Bronchial epithelial cell (primary cell): ENCODE measurements at regions not wholly inside any gene's neighbourhood (a gene's known extent, or its start where the extent isn't known, plus 50 kb on each side); places are given as distances from the start of the nearest gene placed in this dataset.

Experiments
- DNase-seq: peaks from one replicate; pipeline ENCODE4 v3.0.0-alpha.2; 2010; ENCODE audit warnings: low read depth
- FAIRE-seq: peaks from 2 replicates; lab custom pipeline; 2011; peaks lifted over from hg19 to GRCh38; lab: Jason Lieb, UNC
- H3K27me3 ChIP-seq: 2 replicates; pipeline ENCODE4 v1.5.1; 2011; ENCODE audit warnings: low read length; ENCODE audit not compliant: control insufficient read depth, insufficient read depth
- H3K36me3 ChIP-seq: 2 replicates; pipeline ENCODE4 v1.5.1; 2011; ENCODE audit warnings: low read length; ENCODE audit not compliant: control insufficient read depth, insufficient read depth
- H3K4me3 ChIP-seq: 2 replicates; pipeline ENCODE4 v1.5.1; 2011; ENCODE audit warnings: mild to moderate bottlenecking, low read depth, low read length, control low read depth
- TF ChIP-seq, protein P1 (sequence below): IDR thresholded peaks from 2 replicates; pipeline ENCODE4 v1.5.1; 2011; ENCODE audit warnings: mild to moderate bottlenecking, moderate library complexity, low read length, control low read depth, inconsistent platforms; ENCODE audit not compliant: insufficient read depth, severe bottlenecking

DNA sequence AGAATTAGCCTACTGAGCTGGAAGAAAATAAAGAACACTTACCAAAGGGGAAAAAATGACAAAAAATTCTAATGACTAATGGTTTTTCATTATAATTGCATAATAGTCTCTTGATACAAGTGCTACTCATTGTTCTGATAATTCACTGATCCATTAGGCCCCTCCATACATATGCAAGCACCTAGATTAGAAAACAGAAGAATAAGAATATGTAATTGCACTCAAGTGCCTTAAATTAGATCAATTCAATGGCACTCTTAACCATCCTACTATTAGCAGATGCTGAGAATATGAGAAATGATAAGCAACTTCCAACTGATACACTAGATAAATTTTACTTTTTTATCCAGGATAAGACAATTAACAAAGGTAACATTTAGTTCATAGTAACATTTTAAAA lies 440.9 kb upstream of the C9orf72 start:
- no peaks in the 10 kb centered on the region for H3K36me3 ChIP-seq
- no peak for DNase-seq
- no peak for FAIRE-seq
- H3K27me3 ChIP-seq, result no peaks in the 10 kb centered on the region
- H3K4me3 ChIP-seq, result no peak overlapping the region
- TF ChIP-seq, protein P1, sequence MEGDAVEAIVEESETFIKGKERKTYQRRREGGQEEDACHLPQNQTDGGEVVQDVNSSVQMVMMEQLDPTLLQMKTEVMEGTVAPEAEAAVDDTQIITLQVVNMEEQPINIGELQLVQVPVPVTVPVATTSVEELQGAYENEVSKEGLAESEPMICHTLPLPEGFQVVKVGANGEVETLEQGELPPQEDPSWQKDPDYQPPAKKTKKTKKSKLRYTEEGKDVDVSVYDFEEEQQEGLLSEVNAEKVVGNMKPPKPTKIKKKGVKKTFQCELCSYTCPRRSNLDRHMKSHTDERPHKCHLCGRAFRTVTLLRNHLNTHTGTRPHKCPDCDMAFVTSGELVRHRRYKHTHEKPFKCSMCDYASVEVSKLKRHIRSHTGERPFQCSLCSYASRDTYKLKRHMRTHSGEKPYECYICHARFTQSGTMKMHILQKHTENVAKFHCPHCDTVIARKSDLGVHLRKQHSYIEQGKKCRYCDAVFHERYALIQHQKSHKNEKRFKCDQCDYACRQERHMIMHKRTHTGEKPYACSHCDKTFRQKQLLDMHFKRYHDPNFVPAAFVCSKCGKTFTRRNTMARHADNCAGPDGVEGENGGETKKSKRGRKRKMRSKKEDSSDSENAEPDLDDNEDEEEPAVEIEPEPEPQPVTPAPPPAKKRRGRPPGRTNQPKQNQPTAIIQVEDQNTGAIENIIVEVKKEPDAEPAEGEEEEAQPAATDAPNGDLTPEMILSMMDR, result no peak

DNA sequence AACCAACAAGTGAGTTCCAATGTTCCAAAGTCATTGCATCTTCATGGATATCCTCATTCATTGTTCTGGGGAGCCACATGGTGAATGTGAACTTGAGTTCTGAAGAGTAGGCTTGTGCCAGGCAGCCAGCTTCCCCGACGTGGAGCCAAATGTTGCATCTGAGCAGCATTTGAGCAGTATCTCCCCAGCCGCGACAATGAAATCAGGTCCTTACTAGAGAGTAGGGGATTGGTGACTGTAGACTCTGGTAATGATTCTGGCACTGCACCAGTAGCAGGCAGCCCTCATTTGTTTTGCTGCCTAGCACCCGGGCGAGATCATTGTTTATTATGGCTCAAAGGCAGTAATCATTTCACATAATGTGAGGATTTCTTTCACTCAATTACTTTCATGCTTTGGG lies 451.4 kb upstream of the C9orf72 start:
- H3K36me3 ChIP-seq, result no peaks in the 10 kb centered on the region
- TF ChIP-seq, protein P1, result no peak
- no peak for DNase-seq
- FAIRE-seq, result no peak
- no peaks in the 10 kb centered on the region for H3K27me3 ChIP-seq
- no peak overlapping the region for H3K4me3 ChIP-seq

DNA sequence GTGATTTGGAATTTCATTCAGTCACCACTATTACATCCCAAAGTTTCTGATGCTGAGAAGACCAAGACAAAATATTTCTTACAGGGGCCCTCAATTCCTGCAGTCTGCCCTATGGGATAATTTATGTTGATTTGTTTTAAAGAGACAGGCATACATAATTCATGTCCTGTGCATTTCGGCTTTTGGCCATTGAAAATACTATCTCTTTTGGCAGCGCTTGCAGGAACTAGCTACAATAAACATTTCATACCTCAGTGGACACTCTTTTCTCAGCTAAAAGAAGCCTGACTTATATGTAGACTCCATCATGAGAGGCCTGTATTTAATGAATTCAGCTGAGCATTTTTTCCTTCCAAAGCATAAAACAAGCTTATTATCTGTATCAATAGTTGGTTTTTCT lies 451.9 kb upstream of the C9orf72 start:
- TF ChIP-seq, protein P1, result no peak
- H3K36me3 ChIP-seq, result no peaks in the 10 kb centered on the region
- FAIRE-seq (no peak), DNase-seq (no peak)
- H3K27me3 ChIP-seq, result no peaks in the 10 kb centered on the region
- H3K4me3 ChIP-seq, result no peak overlapping the region

DNA sequence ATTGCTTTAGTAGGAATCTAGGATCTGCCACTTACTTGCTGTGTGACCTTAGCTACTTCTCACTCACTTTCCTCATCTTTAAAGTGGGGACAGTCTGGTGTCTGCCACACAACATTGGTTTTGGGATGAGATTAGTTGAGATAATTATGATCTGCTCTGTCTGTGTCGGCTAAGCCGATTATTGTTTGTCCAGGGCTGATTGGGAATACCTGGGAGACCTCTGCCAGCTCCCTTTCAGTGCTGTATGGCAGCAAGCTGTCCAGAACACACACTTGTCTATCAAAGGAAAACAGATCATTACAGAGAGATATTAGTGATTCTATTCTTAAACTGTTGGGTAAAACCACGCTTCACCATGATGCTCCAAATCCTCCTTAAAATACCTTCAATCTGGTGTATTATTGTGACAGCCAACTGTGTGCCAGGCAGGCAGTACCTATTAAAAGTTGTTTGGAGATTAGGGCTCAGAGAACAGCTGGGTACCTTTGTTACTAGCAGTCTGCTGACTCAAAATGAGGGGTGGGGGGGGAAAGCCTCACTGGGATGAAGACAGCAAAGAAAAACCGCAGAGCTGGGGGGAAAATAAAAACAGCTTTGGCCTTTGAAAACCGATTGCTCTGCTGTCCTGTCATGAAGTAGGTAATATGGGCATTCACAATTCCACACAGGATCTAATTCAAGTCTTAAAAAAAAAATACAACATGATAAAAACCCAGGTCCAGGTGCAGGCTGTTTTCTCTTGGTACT lies 458.4 kb upstream of the C9orf72 start:
- no peak for FAIRE-seq
- DNase-seq, result no peak
- TF ChIP-seq, protein P1, result no peak
- Histone ChIP-seq H3K27me3 (no peaks in the 10 kb centered on the region), H3K4me3 (no peak overlapping the region), H3K36me3 (no peaks in the 10 kb centered on the region)

DNA sequence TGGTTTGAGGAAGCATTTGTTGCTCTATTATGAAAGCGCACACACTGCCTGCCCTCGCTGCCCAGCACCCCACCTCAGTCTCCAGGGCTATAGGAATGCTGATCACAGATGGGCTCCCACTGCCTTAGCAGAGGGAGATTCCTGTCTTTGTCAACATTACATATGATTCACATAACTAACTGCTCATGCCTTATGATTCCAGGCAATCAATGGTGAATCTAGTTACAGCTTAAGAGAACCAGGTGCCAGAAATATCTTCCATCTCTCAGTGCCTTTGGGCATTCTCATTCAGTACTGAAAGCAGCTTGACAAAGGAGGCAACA lies 458.9 kb upstream of the C9orf72 start:
- peak; percentile 10 for DNase-seq

More for the DNA sequence above, 458.9 kb upstream of the C9orf72 start:
- H3K36me3 ChIP-seq, result no peaks in the 10 kb centered on the region
- FAIRE-seq, result no peak
- no peaks in the 10 kb centered on the region for H3K27me3 ChIP-seq
- H3K4me3 ChIP-seq, result no peak overlapping the region
- TF ChIP-seq, protein P1, result no peak
